ENCODE measurements at regions not wholly inside any gene's neighbourhood (a gene's known extent, or its start where the extent isn't known, plus 50 kb on each side); places are given as distances from the start of the nearest gene placed in this dataset.

DNA sequence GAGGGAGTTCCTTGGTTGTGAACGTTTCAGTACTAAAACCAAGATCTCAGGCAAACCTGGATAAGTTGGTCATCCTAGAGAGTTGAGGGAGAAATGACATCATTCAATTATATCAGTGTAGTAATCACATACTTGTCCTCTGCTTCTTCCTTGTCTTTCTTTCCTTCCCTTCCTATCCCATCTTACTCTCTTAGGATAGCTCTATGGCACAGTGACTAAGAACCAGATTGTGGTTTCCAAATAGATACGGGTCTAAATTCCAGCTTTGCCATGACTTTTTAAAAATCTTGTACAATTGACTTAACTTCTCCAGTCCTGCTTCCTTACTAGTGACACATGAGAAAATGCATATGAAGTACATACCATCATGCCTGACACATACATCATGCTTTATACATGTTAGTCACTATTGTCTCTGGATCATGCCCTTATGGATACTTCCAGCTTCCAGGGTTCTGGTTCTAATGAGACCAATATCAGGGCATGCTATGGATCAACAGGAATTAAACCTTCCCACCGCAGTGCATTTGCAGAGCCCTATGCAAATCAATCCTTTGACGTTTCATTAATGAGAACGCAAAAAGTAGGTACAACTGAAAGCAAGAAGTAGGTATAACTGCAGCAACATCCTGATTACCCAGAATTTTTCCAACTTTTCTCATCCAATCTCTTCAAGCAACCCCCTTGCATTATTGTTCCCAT, 168.0 kb upstream of the KLF7 start:
- no peak overlapping the region for H3K4me3 ChIP-seq (ENCODE audit: low read depth, low read length)
- TF ChIP-seq, protein P1, sequence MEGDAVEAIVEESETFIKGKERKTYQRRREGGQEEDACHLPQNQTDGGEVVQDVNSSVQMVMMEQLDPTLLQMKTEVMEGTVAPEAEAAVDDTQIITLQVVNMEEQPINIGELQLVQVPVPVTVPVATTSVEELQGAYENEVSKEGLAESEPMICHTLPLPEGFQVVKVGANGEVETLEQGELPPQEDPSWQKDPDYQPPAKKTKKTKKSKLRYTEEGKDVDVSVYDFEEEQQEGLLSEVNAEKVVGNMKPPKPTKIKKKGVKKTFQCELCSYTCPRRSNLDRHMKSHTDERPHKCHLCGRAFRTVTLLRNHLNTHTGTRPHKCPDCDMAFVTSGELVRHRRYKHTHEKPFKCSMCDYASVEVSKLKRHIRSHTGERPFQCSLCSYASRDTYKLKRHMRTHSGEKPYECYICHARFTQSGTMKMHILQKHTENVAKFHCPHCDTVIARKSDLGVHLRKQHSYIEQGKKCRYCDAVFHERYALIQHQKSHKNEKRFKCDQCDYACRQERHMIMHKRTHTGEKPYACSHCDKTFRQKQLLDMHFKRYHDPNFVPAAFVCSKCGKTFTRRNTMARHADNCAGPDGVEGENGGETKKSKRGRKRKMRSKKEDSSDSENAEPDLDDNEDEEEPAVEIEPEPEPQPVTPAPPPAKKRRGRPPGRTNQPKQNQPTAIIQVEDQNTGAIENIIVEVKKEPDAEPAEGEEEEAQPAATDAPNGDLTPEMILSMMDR (IDR thresholded peaks at IDR 0.05; ENCODE audit: control insufficient read depth, extremely low read depth, insufficient read depth) = no peak
- DNase-seq (ENCODE audit: low read depth) = no peak

DNA sequence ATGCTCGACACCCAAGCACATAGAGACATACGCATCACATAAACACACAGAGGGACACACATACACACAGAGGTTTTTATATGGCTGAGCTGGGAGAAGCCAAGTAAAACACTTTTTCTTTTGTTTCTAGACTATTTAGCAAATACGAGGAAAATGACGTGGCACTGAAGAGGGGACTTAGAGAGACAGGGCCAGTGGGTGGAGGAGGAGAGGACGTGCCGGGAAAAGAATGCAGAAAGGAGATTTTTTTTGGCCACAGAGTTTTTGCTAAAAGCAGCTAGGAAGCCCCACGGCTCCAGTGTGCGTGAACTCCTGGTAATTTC, 168.5 kb upstream of the KLF7 start:
- H3K4me3 ChIP-seq (ENCODE audit: low read depth, low read length) = no peak overlapping the region
- DNase-seq (ENCODE audit: low read depth) = no peak
- TF ChIP-seq, protein P1 (IDR thresholded peaks at IDR 0.05; ENCODE audit: control insufficient read depth, extremely low read depth, insufficient read depth) = no peak

DNA sequence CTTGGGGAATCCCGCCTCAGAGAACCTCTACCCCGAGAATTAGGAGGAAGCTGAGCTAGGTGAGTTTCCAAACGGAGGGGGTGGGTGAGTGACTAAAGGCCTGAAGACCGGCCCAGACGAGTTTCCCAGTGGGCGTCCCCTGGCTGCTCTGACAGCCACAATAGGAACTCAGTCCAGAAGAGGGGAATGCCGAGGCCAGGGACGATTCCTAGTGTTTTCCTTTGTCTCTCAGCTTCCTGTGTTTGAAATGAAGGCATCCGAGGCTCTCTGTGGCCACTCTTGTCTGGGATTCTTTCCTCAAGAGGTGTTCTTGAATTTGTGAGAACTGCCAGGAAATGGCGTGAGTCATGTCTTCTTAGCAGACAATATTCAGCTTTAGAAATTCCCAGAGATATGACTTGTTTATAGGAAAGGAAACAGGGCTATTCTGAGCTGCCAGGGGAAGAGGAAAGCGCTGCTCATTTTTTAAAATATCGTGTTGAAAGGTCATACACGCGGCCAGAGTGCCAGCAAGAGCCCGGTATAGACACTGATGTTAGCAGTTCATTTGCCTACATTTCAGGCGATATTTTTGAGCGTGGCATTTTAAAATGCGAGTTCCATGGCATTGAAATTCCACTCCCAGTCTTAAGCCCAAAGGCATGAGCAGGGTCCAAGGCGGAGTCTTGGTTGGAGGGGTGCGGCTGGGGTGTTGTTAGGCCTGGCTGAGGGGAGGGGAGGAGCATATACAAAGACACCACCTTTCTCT, 169.1 kb upstream of the KLF7 start:
- TF ChIP-seq, protein P1 (IDR thresholded peaks at IDR 0.05; ENCODE audit: control insufficient read depth, extremely low read depth, insufficient read depth) = no peak
- no peak for DNase-seq (ENCODE audit: low read depth)
- H3K4me3 ChIP-seq (ENCODE audit: low read depth, low read length) = no peak overlapping the region

DNA sequence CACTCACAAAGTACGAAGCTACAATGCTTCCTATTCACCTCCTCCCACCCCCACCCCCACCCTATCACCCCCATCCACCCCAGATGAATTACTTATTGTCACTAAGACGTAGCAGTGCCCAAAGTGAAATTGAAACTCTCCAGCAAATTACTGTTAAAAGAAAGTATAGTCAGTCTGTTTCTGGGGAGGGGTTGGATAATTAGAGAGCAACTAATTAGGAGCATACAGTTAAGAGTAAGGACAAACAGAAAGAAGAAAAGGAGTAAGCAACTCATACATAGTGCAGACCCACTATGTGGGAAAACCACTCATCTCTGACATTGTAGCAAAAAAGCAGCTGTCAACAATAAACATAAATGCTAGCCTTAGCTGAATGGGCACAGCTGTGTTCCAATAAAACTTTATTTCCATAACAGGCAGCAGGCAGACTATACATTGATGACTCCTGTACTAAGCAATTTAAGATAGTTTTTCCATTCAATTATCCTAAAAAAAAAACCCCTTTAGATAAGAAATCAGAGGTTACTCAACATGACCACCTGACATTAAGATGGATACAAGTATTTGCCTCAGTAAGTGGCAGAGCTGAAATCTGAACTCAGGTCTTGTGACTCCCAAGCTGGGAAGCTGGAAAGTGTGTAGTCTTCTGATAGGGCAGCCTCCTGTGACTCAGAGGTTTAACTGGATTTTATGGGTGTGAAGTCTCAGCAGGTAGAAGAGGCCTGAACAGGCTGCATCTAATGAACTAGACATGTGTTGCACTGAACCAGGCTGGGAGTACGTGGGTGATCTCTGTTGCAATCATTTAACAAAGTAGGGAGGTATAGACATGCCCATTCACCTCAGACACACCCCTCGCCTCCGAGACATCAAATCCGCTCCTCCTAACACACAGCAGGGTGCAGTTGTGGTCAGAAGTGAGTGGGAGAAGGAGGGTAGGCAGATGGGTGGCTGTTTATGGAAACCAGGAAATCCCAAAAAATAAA, 171.8 kb upstream of the KLF7 start:
- TF ChIP-seq, protein P1 (IDR thresholded peaks at IDR 0.05; ENCODE audit: control insufficient read depth, extremely low read depth, insufficient read depth) = no peak
- no peak for DNase-seq (ENCODE audit: low read depth)

DNA sequence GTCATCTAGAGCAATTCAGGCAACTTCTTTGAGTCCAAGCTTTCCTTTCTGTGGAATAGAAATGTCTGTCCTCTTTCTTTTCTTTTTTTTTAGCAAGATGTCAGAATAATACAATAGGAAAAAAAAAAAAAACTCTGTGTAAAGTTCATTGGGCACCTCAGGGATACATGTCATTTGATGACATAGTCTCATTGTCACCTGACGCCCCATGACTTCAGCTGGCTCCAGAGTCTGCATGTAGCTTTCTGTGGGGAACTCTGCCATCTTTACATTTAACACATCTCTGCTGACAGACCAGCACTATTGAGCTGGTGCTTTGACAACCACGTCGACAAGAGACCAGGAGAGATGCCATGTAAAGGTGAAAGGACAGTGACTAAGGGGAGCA, 172.5 kb upstream of the KLF7 start:
- no peak for DNase-seq (ENCODE audit: low read depth)
- H3K4me3 ChIP-seq (ENCODE audit: low read depth, low read length) = no peak overlapping the region
- TF ChIP-seq, protein P1 (IDR thresholded peaks at IDR 0.05; ENCODE audit: control insufficient read depth, extremely low read depth, insufficient read depth) = no peak

More for the DNA sequence above, 171.8 kb upstream of the KLF7 start:
- no peak overlapping the region for H3K4me3 ChIP-seq (ENCODE audit: low read depth, low read length)

DNA sequence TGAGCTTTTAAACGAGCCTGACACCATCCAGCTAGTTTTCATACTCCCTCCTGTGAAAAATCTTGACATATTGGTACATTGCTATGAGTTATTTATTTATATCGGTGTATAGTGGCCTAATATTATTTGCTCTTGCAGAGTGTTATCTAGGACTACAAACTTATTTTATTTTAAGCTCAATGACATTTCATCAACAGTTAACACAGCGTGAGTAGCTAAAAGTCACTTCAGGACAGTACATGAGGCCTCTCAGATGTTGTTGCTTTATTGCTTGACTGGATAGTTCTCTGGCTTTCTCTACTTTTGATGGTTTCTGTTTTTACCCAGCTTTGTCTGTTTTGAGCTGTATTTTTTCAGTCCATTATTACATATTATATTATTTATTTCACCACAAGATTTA, 172.9 kb upstream of the KLF7 start:
- DNase-seq (ENCODE audit: low read depth) = no peak
- TF ChIP-seq, protein P1 (IDR thresholded peaks at IDR 0.05; ENCODE audit: control insufficient read depth, extremely low read depth, insufficient read depth) = no peak
- no peak overlapping the region for H3K4me3 ChIP-seq (ENCODE audit: low read depth, low read length)
